Astrocyte (in vitro differentiated cells and primary cell): ENCODE measurements at regions not wholly inside any gene's neighbourhood (a gene's known extent, or its start where the extent isn't known, plus 50 kb on each side); places are given as distances from the start of the nearest gene placed in this dataset.

Experiments used
- DNase-seq: peaks from one replicate; pipeline ENCODE4 v3.0.0-alpha.2; 2010; ENCODE audit warnings: low read depth
- FAIRE-seq: peaks from 2 replicates; lab custom pipeline; 2011; peaks lifted over from hg19 to GRCh38; lab: Jason Lieb, UNC
- H2AFZ ChIP-seq: 2 replicates; pipeline ENCODE4 v1.6.0; 2012; ENCODE audit warnings: low read depth, low read length, inconsistent platforms
- H3K27ac ChIP-seq: 2 replicates; pipeline ENCODE4 v1.5.1; 2011; ENCODE audit warnings: low read depth, low read length, inconsistent platforms
- H3K27me3 ChIP-seq: 2 replicates; pipeline ENCODE4 v1.6.0; 2011; ENCODE audit warnings: low read length, inconsistent platforms; ENCODE audit not compliant: insufficient read depth
- H3K36me3 ChIP-seq: 2 replicates; pipeline ENCODE4 v1.5.1; 2011; ENCODE audit warnings: low read length, inconsistent platforms; ENCODE audit not compliant: insufficient read depth
- H3K4me1 ChIP-seq: 2 replicates; pipeline ENCODE4 v1.5.1; 2011; ENCODE audit warnings: low read length, inconsistent platforms; ENCODE audit not compliant: insufficient read depth
- H3K4me2 ChIP-seq: 2 replicates; pipeline ENCODE4 v1.6.0; 2012; ENCODE audit warnings: low read length, inconsistent platforms
- H3K4me3 ChIP-seq: 2 replicates; pipeline ENCODE4 v1.5.1; 2011; ENCODE audit warnings: low read depth, mild to moderate bottlenecking, low read length, inconsistent platforms; ENCODE audit not compliant: insufficient read depth
- H3K79me2 ChIP-seq: 2 replicates; pipeline ENCODE4 v1.6.0; 2012; ENCODE audit warnings: mild to moderate bottlenecking, low read length, inconsistent platforms; ENCODE audit not compliant: insufficient read depth
- H3K9ac ChIP-seq: 2 replicates; pipeline ENCODE4 v1.6.0; 2012; ENCODE audit warnings: mild to moderate bottlenecking, low read length, inconsistent platforms
- H3K9me3 ChIP-seq: 2 replicates; pipeline ENCODE4 v1.5.1; 2012; ENCODE audit warnings: low read depth, mild to moderate bottlenecking, low read length, inconsistent platforms; ENCODE audit not compliant: insufficient read depth
- H4K20me1 ChIP-seq: 2 replicates; pipeline ENCODE4 v1.6.0; 2012; ENCODE audit warnings: low read length, inconsistent platforms; ENCODE audit not compliant: insufficient read depth
- H3K27ac Mint-ChIP-seq: one replicate; pipeline ENCODE4 v1.8.0; 2021; ENCODE audit warnings: mild to moderate bottlenecking, mixed read lengths; ENCODE audit not compliant: unreplicated experiment
- H3K27me3 Mint-ChIP-seq: one replicate; pipeline ENCODE4 v1.8.0; 2021; ENCODE audit warnings: low read depth, mixed read lengths; ENCODE audit not compliant: unreplicated experiment
- H3K36me3 Mint-ChIP-seq: one replicate; pipeline ENCODE4 v1.8.0; 2021; ENCODE audit warnings: low read depth, mixed read lengths; ENCODE audit not compliant: unreplicated experiment
- H3K4me1 Mint-ChIP-seq: one replicate; pipeline ENCODE4 v1.8.0; 2021; ENCODE audit warnings: low read depth, mixed read lengths; ENCODE audit not compliant: unreplicated experiment
- H3K4me3 Mint-ChIP-seq: one replicate; pipeline ENCODE4 v1.8.0; 2021; ENCODE audit warnings: mild to moderate bottlenecking, moderate library complexity, mixed read lengths; ENCODE audit not compliant: unreplicated experiment
- H3K9me3 Mint-ChIP-seq: one replicate; pipeline ENCODE4 v1.8.0; 2021; ENCODE audit warnings: mild to moderate bottlenecking, mixed read lengths; ENCODE audit not compliant: unreplicated experiment
- EZH2 ChIP-seq: IDR thresholded peaks from 2 replicates; pipeline ENCODE4 v1.6.1; 2012; ENCODE audit warnings: mild to moderate bottlenecking, low read length, inconsistent platforms; ENCODE audit not compliant: insufficient read depth
- TF ChIP-seq, protein P1 (sequence below): IDR thresholded peaks from 2 replicates; pipeline ENCODE4 v1.5.1; 2011; ENCODE audit warnings: low read depth, mild to moderate bottlenecking, inconsistent platforms, low read length, moderate library complexity; ENCODE audit not compliant: insufficient read depth

- H3K27me3 ChIP-seq = no peaks in the 10 kb centered on the region
- no peaks in the 10 kb centered on the region for H3K9me3 Mint-ChIP-seq
- H3K4me1 ChIP-seq = peaks cover 8% of the 10 kb centered on the region
- no peak overlapping the region for H3K27ac Mint-ChIP-seq
- no peak overlapping the region for H3K4me2 ChIP-seq
- H3K36me3 Mint-ChIP-seq = peaks cover 10% of the 10 kb centered on the region
- H3K9ac ChIP-seq = no peak overlapping the region
- H3K79me2 ChIP-seq = peaks cover 59% of the 10 kb centered on the region
- H3K4me3 Mint-ChIP-seq = no peak overlapping the region
- H3K9me3 ChIP-seq = no peaks in the 10 kb centered on the region
- H3K4me3 ChIP-seq = no peak overlapping the region
- FAIRE-seq (no peak), DNase-seq (no peak)
- H4K20me1 ChIP-seq = peaks cover 66% of the 10 kb centered on the region
- no peak overlapping the region for H3K27ac ChIP-seq
- H3K4me1 Mint-ChIP-seq = peaks cover 20% of the 10 kb centered on the region
- H3K27me3 Mint-ChIP-seq = no peaks in the 10 kb centered on the region
- no peaks in the 10 kb centered on the region for H3K36me3 ChIP-seq
- TF ChIP-seq EZH2 = no peak
- TF ChIP-seq, protein P1, sequence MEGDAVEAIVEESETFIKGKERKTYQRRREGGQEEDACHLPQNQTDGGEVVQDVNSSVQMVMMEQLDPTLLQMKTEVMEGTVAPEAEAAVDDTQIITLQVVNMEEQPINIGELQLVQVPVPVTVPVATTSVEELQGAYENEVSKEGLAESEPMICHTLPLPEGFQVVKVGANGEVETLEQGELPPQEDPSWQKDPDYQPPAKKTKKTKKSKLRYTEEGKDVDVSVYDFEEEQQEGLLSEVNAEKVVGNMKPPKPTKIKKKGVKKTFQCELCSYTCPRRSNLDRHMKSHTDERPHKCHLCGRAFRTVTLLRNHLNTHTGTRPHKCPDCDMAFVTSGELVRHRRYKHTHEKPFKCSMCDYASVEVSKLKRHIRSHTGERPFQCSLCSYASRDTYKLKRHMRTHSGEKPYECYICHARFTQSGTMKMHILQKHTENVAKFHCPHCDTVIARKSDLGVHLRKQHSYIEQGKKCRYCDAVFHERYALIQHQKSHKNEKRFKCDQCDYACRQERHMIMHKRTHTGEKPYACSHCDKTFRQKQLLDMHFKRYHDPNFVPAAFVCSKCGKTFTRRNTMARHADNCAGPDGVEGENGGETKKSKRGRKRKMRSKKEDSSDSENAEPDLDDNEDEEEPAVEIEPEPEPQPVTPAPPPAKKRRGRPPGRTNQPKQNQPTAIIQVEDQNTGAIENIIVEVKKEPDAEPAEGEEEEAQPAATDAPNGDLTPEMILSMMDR = no peak
- H2AFZ ChIP-seq = no peak overlapping the region
These were observed 68.9 kb downstream of the PEX11G start for GRCh38 chr19:7419777-7420439.

GRCh38 chr19:7421941-7422744, 66.7 kb downstream of the PEX11G start:
- Histone ChIP-seq H3K9ac (no peak overlapping the region), H4K20me1 (peaks cover 58% of the 10 kb centered on the region), H3K27me3 (no peaks in the 10 kb centered on the region), H3K9me3 (no peaks in the 10 kb centered on the region), H2AFZ (no peak overlapping the region), H3K4me2 (no peak overlapping the region), H3K4me3 (no peak overlapping the region), H3K79me2 (peaks cover 47% of the 10 kb centered on the region), H3K4me1 (no peaks in the 10 kb centered on the region), H3K27ac (no peak overlapping the region), H3K36me3 (no peaks in the 10 kb centered on the region)
- Mint-ChIP-seq H3K36me3 (peaks cover 6% of the 10 kb centered on the region), H3K4me1 (peaks cover 17% of the 10 kb centered on the region), H3K27ac (no peak overlapping the region), H3K9me3 (no peaks in the 10 kb centered on the region), H3K4me3 (no peak overlapping the region), H3K27me3 (no peaks in the 10 kb centered on the region)
- TF ChIP-seq, protein P1 = no peak
- TF ChIP-seq EZH2 = no peak
- FAIRE-seq (no peak), DNase-seq (no peak)
